K562 (cell line): ENCODE measurements at regions not wholly inside any gene's neighbourhood (a gene's known extent, or its start where the extent isn't known, plus 50 kb on each side); places are given as distances from the start of the nearest gene placed in this dataset.

Experiments
- ATAC-seq: fragments of 200-7000 bp; cut with Tn5 transposase; 3 replicates; pipeline ENCODE4 v1.9.1; 2020; ENCODE audit warnings: moderate library complexity
- BruUV-seq: library from RNA; stranded (reverse); fragments of 400-500 nt; replicated peaks from 2 replicates; lab custom pipeline; 2021; lab: Mats Ljungman, UMichigan
- CTCF ChIA-PET: fragments of 300-600 bp; formaldehyde crosslinking; extraction: SDS; loops from one replicate; lab custom pipeline; 2021; ENCODE audit warnings: low intra/inter-chr PET ratio; lab: Yijun Ruan, JAX
- POLR2A ChIA-PET: fragments of 300-600, 350-650 bp; sonication (Branson Sonifier 250); formaldehyde crosslinking; extraction: SDS; loops from one replicate; lab custom pipeline; 2021; ENCODE audit warnings: antibody characterized with exemption, inconsistent platforms; lab: Yijun Ruan, JAX
- DNase-seq, 4 experiments: peaks; one replicate each; pipeline versions ENCODE4 v3.0.0 to v3.0.0-alpha.2; 2011 to 2018; ENCODE audit warnings: low spot score in 3 of 4, mixed read lengths in 3 of 4; ENCODE audit errors: extremely low read depth in 1 of 4
- FAIRE-seq: peaks from 2 replicates; lab custom pipeline; 2011; peaks lifted over from hg19 to GRCh38; lab: Jason Lieb, UNC
- H2AFZ ChIP-seq: 2 replicates; pipeline ENCODE4 v1.6.0; 2011; ENCODE audit warnings: low read depth, low read length, control low read depth, inconsistent platforms
- H3K27ac ChIP-seq: fragments of 200-600 bp; 3 replicates; pipeline ENCODE4 v1.8.0; 2011; ENCODE audit warnings: low read depth, mild to moderate bottlenecking, control low read depth, inconsistent platforms, low read length, moderate library complexity, mixed read lengths; ENCODE audit errors: extremely low read depth
- H3K27me3 ChIP-seq, 2 experiments: fragments of 300-600 bp in 1 of 2; 2 replicates in 1 of 2; 3 replicates in 1 of 2; pipeline versions ENCODE4 v1.6.0 to v1.8.0; 2011; ENCODE audit warnings: inconsistent platforms in 2 of 2, low read length in 2 of 2, mild to moderate bottlenecking in 1 of 2, mixed read lengths in 1 of 2, moderate library complexity in 1 of 2; ENCODE audit not compliant: control insufficient read depth in 2 of 2, insufficient read depth in 2 of 2
- H3K36me3 ChIP-seq: fragments of 300-600 bp; 3 replicates; pipeline ENCODE4 v1.8.0; 2011; ENCODE audit warnings: mild to moderate bottlenecking, low read length, inconsistent platforms; ENCODE audit not compliant: control insufficient read depth, insufficient read depth
- H3K4me1 ChIP-seq, 2 experiments: fragments of 200-600 bp in 1 of 2; replicated peaks in 1 of 2; 2 replicates in 1 of 2; 3 replicates in 1 of 2; pipeline versions ENCODE4 v1.5.1 to v1.8.0; 2011; ENCODE audit warnings: inconsistent platforms in 2 of 2, low read length in 2 of 2, mild to moderate bottlenecking in 1 of 2, mixed read lengths in 1 of 2, moderate library complexity in 1 of 2; ENCODE audit not compliant: control insufficient read depth in 2 of 2, insufficient read depth in 2 of 2
- H3K4me2 ChIP-seq: 2 replicates; pipeline ENCODE4 v1.6.1; 2011; ENCODE audit warnings: low read length, control low read depth, inconsistent platforms, mixed read lengths; ENCODE audit not compliant: insufficient read depth
- H3K4me3 ChIP-seq: fragments of 200-600 bp; sonication (generic), shearing (Covaris generic); 2 replicates; pipeline ENCODE4 v1.5.1; 2016; ENCODE audit warnings: control low read depth, inconsistent platforms
- H3K79me2 ChIP-seq: fragments of 200-600 bp; 3 replicates; pipeline ENCODE4 v1.8.0; 2011; ENCODE audit warnings: low read length, inconsistent platforms; ENCODE audit not compliant: control insufficient read depth, insufficient read depth
- H3K9ac ChIP-seq, 2 experiments: 2 replicates each; pipeline versions ENCODE4 v1.6.0 to v1.6.1; 2011; ENCODE audit warnings: low read depth in 2 of 2, low read length in 2 of 2, control low read depth in 1 of 2, inconsistent platforms in 1 of 2, mild to moderate bottlenecking in 1 of 2, mixed read lengths in 1 of 2; ENCODE audit not compliant: insufficient read depth in 1 of 2
- H3K9me1 ChIP-seq: one replicate; pipeline ENCODE4 v1.6.0; 2011; ENCODE audit warnings: inconsistent platforms, mild to moderate bottlenecking, low read length, moderate library complexity; ENCODE audit not compliant: control insufficient read depth, insufficient read depth
- H3K9me3 ChIP-seq: replicated peaks from 2 replicates; pipeline ENCODE4 v1.5.1; 2011; ENCODE audit warnings: low read depth, low read length, inconsistent platforms; ENCODE audit not compliant: control insufficient read depth, insufficient read depth
- H4K20me1 ChIP-seq: replicated peaks from 2 replicates; pipeline ENCODE4 v1.6.1; 2011; ENCODE audit warnings: low read length, inconsistent platforms, mixed read lengths; ENCODE audit not compliant: control insufficient read depth, insufficient read depth
- BRF1 ChIP-seq: IDR thresholded peaks from 3 replicates; pipeline ENCODE4 v1.6.1; 2011; ENCODE audit warnings: borderline replicate concordance, mild to moderate bottlenecking; ENCODE audit not compliant: insufficient read length; ENCODE audit errors: extremely low read depth
- CCNT2 ChIP-seq: IDR thresholded peaks from 2 replicates; pipeline ENCODE4 v1.6.1; 2011; ENCODE audit warnings: borderline replicate concordance, low read depth, mild to moderate bottlenecking, moderate library complexity, mixed read lengths, low read length; ENCODE audit not compliant: insufficient read length; ENCODE audit errors: extremely low read depth
- ETV6 ChIP-seq, 3 experiments: fragments of 150-350 bp in 1 of 3; sonication (generic) in 1 of 3; formaldehyde crosslinking in 1 of 3; IDR thresholded peaks; 2 replicates each; pipeline versions ENCODE4 v1.6.1 to v1.8.0; 2014 to 2022; ENCODE audit warnings: borderline replicate concordance in 2 of 3, low read depth in 2 of 3, antibody characterized with exemption in 1 of 3, low read length in 1 of 3, mild to moderate bottlenecking in 1 of 3, missing genetic modification reagents in 1 of 3
- L3MBTL2 ChIP-seq: fragments of 450-650 bp; IDR thresholded peaks from 2 replicates; pipeline ENCODE4 v1.6.1; 2016; ENCODE audit warnings: mild to moderate bottlenecking, moderate library complexity
- SIN3B ChIP-seq: fragments of 450-650 bp; IDR thresholded peaks from 2 replicates; pipeline ENCODE4 v1.6.1; 2017; ENCODE audit warnings: low read depth, mild to moderate bottlenecking, moderate library complexity
- SPI1 ChIP-seq: IDR thresholded peaks from 2 replicates; pipeline ENCODE4 v1.6.1; 2011; ENCODE audit warnings: low read depth, low read length, control low read depth, borderline replicate concordance
- SRSF9 ChIP-seq: fragments of 200-400 bp; formaldehyde crosslinking; IDR thresholded peaks from 2 replicates; pipeline ENCODE4 v1.6.1; 2017; ENCODE audit warnings: low read depth, low read length, borderline replicate concordance
- XRCC4 ChIP-seq: IDR thresholded peaks from one replicate; pipeline ENCODE4 v1.6.1; 2011; ENCODE audit not compliant: insufficient read depth, insufficient read length; ENCODE audit errors: extremely low read depth
- ZBED1 ChIP-seq: IDR thresholded peaks from 2 replicates; pipeline ENCODE4 v1.6.1; 2014
- ZBTB1 ChIP-seq: sonication (generic); formaldehyde crosslinking; IDR thresholded peaks from 2 replicates; pipeline ENCODE4 v1.8.1; 2023; ENCODE audit warnings: missing genetic modification reagents, low read depth, mild to moderate bottlenecking, borderline replicate concordance
- ZNF133 ChIP-seq: fragments of 250-450 bp; sonication (Bioruptor Pico); IDR thresholded peaks from 2 replicates; pipeline ENCODE4 v1.4.0; 2020; ENCODE audit warnings: mild to moderate bottlenecking
- ZNF143 ChIP-seq: sonication (generic); formaldehyde crosslinking; IDR thresholded peaks from 2 replicates; pipeline ENCODE4 v1.9.0; 2022; ENCODE audit warnings: mild to moderate bottlenecking, missing genetic modification reagents
- ZNF347 ChIP-seq: fragments of 450-650 bp; formaldehyde crosslinking; IDR thresholded peaks from 2 replicates; pipeline ENCODE4 v1.4.0; 2020; ENCODE audit warnings: low read depth, mild to moderate bottlenecking, moderate library complexity
- WGBS: fragments of 100-300 bp; shearing (Covaris generic); methylation state at CpG from one replicate; pipeline ENCODE4 v1.1.6; 2016; ENCODE audit warnings: low coverage, mixed read lengths; ENCODE audit not compliant: insufficient coverage; ENCODE audit errors: missing lambda C conversion rate; 5-methylcytosine and 5-hydroxymethylcytosine counted together
- in situ Hi-C: fragments of 300-500 bp; cut with MboI; formaldehyde crosslinking; loops from 4 replicates; pipeline ENCODE4 v1.15.0; 2018; ENCODE audit warnings: inconsistent platforms, mixed read lengths
- intact Hi-C: fragments of 100-400 bp; cut with micrococcal nuclease; formaldehyde crosslinking; loops from 2 replicates; pipeline ENCODE4 v1.14.2; 2022
- TF ChIP-seq, protein P1 (sequence below): IDR thresholded peaks from 2 replicates; pipeline ENCODE4 v1.6.1; 2012; ENCODE audit warnings: low read depth, low read length, improper control_type of control experiment, borderline replicate concordance

DNA sequence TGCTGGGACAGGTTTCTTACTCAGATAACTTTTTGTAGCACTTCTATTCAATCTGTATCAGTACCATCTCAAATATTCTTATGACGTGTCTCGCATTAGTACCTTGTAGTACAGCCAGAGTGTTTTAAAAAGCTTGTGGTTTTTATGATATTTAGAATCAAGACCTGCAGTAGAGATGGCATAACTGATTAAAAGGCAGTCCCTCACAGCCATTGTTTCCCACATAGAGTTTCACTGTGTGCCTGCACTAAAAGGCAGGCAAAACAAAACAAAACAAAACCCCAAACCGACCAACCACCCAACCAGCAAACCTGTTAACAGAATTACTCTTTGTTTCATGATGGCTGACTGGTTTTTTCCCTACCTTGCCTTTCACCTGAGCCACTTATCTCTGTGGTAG is 221.3 kb upstream of the DGKB start (continued):
- no peak for TF ChIP-seq ZBTB1 (CRISPR knock-in tag)
- no peak for TF ChIP-seq SPI1

DNA sequence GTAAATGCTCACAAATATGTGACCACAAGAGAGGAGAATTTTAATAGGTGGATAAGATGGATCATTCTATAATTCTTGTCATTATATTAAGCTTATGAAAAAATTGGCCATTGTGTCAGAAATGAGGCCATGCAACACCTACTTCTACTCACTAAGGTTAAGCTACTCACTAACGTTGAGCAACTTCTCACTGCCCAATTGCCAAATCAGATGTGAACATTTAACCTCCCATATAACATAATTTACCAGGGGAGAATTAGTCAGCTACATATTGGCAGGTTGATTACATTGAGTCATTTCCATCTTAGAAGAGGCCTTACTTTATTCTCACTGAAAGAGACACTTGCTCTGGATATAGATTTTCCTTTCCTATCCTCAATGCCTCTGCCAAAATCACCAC is 211.2 kb upstream of the DGKB start:
- no peaks in the 10 kb centered on the region for H3K4me1 ChIP-seq
- TF ChIP-seq ZNF133 (CRISPR knock-in tag) (no peak), BRF1 (no peak), ZNF143 (CRISPR knock-in tag) (no peak)
- DNase-seq: no peak
- no peak overlapping the region for H2AFZ ChIP-seq
- in situ Hi-C loops (no loop called here), intact Hi-C loops (no loop called here)
- no peak overlapping the region for H3K4me3 ChIP-seq
- peaks cover 2% of the 10 kb centered on the region for H3K9me3 ChIP-seq
- H3K36me3 ChIP-seq: no peaks in the 10 kb centered on the region
- no TSS peak for BruUV-seq
- H3K9me1 ChIP-seq: no peaks in the 10 kb centered on the region
- H3K27me3 ChIP-seq: no peaks in the 10 kb centered on the region
- H3K79me2 ChIP-seq: no peaks in the 10 kb centered on the region
- no peak overlapping the region for H3K27ac ChIP-seq
- no peak overlapping the region for H3K9ac ChIP-seq
- POLR2A ChIA-PET: no interaction called here
- H3K4me2 ChIP-seq: no peak overlapping the region
- CTCF ChIA-PET: no interaction called here
- ATAC-seq: no peak
- 7% methylated on average over 1 of the region's 1 CpG for WGBS
- H4K20me1 ChIP-seq: no peaks in the 10 kb centered on the region
- FAIRE-seq: no peak

DNA sequence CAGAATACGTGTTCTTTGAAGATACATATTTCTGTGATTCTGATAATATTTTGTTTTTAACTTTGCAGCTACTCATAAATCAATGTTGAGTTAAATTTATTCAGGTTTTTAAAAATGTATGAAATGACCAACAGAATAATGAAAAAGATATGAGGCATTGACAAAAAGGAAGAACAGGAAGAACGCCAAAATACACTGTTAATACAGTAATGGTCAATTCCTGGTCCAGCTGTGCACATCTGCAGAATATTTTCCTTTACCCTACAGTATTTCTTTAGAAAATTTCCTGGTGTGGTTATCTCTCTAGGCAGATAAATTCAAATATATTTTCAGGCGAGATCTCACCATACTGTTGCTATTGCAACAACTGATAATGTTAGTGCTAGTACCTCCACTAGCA is 203.2 kb upstream of the DGKB start:
- intact Hi-C loops (no loop called here), in situ Hi-C loops (no loop called here)
- no peaks in the 10 kb centered on the region; the same call in 1 of the 2 replicates for H3K9me3 ChIP-seq
- FAIRE-seq (no peak), DNase-seq (no peak), ATAC-seq (no peak)
- TF ChIP-seq ZBED1: no peak
- TF ChIP-seq CCNT2: no peak
- TF ChIP-seq, protein P1, sequence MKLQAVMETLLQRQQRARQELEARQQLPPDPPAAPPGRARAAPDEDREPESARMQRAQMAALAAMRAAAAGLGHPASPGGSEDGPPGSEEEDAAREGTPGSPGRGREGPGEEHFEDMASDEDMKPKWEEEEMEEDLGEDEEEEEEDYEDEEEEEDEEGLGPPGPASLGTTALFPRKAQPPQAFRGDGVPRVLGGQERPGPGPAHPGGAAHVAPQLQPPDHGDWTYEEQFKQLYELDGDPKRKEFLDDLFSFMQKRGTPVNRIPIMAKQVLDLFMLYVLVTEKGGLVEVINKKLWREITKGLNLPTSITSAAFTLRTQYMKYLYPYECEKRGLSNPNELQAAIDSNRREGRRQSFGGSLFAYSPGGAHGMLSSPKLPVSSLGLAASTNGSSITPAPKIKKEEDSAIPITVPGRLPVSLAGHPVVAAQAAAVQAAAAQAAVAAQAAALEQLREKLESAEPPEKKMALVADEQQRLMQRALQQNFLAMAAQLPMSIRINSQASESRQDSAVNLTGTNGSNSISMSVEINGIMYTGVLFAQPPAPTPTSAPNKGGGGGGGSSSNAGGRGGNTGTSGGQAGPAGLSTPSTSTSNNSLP: no peak
- TF ChIP-seq SIN3B: no peak
- TF ChIP-seq XRCC4: no peak
- TF ChIP-seq ETV6 (IDR thresholded peaks at IDR 0.05; ENCODE audit: borderline replicate concordance in 1 of 2, low read depth in 2 of 2, low read length in 1 of 2): no peak
- TF ChIP-seq ETV6 (CRISPR knock-in tag; IDR thresholded peaks at IDR 0.05; ENCODE audit: borderline replicate concordance): no peak
- TF ChIP-seq SRSF9: no peak
- TF ChIP-seq ZNF347 (CRISPR knock-in tag): no peak
- TF ChIP-seq L3MBTL2: no peak
- no peaks in the 10 kb centered on the region for H3K27me3 ChIP-seq
- POLR2A ChIA-PET: no interaction called here
- no peaks in the 10 kb centered on the region for H3K4me1 ChIP-seq
- H3K27ac ChIP-seq: no peak overlapping the region
- H3K4me3 ChIP-seq: no peak overlapping the region
- H3K36me3 ChIP-seq: no peaks in the 10 kb centered on the region
- no peaks in the 10 kb centered on the region for H4K20me1 ChIP-seq
- H2AFZ ChIP-seq: no peak overlapping the region
- no peaks in the 10 kb centered on the region for H3K79me2 ChIP-seq
- CTCF ChIA-PET: no interaction called here
- no peaks in the 10 kb centered on the region for H3K9me1 ChIP-seq
- BruUV-seq: no TSS peak
- no peak overlapping the region for H3K9ac ChIP-seq
- no peak overlapping the region for H3K4me2 ChIP-seq
- 4% methylated on average over 3 of the region's 3 CpGs for WGBS
